GM21515 (cell line): ENCODE measurements at regions not wholly inside any gene's neighbourhood (a gene's known extent, or its start where the extent isn't known, plus 50 kb on each side); places are given as distances from the start of the nearest gene placed in this dataset.
A peak's percentile ranks its signal among the peaks of the same experiment; 100 is the strongest.
"Not testable (repeated sequence)": the region's sequence is repeated elsewhere in the genome, so short reads cannot be mapped to it uniquely, and the experiment has no call there.

ENCODE experiments used
- ATAC-seq: cut with Tn5 transposase; IDR thresholded peaks from one replicate; pipeline ENCODE4 v1.9.1; 2021; ENCODE audit not compliant: unreplicated experiment

DNA sequence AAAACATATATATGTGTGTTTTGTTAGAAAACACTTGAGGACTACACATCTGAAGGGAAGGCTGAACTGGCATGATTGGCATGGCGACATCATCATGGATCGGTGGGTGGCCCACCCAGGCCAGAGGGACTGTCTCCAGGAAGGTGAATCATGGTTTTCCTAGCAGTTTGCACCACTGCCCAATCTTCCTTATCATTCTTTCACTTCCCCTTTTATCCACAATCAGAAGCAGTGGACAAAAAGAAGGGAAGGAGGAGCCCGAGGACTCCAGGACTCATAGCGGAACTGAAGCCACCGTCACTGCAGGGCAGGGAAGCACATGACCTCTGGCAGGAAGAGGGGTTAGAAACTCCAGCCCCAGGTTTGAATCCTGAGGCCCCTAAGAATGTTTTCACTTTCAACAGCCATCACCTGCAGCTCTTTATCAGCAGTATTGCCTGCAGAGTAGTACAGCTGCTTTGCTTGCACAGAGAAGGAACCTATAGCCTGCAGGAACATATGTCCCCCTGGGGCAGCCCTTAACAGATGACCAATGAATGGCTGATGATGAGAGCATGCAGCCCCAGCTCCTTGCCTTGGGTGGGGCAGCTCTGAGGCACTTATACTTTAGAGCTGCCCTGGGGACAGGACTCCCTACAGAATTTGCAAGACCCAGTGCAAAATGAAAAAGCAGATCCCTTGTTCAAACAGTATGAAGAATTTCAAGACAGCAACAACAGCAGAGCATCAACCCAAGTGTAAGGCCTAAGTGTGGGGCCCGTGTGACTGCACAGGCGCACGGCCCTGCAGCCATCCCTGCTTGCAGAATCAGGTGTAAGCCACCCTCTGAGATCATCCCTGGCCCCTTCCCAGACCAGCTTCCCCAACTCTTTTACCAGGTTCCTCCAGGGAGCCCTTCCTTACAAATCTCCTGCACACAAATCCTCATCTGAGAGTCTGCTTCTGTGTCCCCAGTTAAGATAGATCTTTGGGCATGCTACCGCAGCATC is 241.8 kb upstream of the IRF2BP2 start:
- ATAC-seq, result peak; percentile 61

DNA sequence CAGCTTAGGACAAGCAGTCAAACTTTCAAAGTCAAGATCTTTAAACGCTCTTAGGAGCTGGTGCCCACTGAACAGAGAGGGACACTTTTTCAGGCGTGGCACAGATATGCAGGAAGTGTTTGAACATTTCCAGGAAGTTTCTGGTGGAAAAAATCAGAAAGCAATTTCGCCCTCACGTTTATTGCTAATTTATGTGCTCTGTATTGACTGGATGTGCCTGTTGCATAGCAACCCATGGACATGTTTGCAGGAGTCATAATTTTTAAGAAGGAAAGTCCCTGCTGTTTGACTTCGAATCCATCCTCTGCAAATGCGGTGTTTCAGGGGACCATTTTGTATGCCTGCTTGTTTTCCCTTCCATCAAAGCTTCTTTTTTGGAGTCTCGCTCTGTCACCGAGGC is 239.9 kb upstream of the IRF2BP2 start:
- ATAC-seq, result no peak

DNA sequence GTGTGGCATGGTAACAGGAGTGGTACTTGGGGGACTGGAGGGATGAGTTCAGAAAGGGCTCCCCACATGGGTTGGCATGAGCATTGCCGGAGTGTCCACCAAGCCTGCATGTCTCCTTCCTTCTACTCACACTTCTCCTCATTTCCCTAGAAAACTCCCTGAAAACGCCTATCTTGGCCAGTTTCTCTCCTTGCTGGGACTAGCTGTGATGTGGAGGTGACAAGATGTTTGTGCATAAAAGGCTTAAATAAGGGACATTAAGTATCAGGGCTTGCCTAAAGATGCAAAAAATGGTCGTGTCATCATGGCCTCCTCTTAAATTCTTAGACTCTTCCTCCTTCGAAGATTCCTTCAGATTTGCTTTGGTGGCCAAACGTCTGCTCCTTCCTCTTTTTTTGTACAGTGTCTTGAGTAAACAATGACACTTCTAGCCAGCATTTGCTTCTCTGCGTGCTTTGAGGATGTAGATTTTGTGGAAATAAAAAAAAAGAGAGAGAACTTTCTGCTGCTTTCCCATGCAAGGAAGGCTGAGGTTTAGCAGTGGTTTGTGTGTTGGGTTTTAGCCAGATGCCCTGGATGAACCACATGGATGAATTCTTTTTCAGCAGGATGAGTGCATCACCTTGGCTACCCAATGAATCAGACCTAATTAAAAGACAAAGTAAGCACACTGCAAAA is 239.1 kb upstream of the IRF2BP2 start:
- no peak for ATAC-seq

DNA sequence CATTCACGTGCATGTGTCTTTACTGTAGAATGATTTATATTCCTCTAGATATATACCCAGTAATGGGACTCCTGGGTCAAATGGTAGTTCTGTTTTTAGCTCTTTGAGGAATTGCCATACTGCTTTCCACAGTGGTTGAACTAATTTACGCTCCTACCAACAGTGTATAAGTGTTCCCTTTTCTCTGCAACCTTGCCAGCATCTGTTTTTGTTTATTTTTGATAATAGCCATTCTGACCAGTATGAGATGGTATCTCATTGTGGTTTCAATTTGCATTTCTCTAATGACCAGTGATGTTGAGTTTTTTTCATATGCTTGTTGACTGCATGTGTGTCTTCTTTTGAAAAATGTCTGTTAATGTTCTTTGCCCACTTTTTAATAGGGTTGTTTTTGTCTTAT is 236.8 kb upstream of the IRF2BP2 start:
- not testable (repeated sequence) for ATAC-seq

DNA sequence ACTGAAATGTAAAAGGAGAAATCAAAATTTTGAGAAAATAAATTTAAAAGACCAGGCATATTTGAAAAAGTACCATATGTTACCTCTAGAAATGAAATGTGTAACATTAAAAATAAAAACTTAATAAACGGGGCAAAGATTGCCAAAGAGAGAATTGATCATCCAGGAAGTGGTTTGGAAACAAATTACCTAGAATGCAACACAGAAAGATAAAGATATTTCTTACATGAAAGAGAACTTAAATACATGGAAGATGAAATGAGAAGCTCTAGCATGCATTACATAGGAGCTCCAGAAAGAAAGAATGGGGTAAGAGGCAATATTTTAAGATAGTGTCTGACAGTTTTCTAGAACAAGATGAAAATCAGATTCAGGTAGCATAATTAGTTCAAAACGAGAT is 235.9 kb upstream of the IRF2BP2 start:
- ATAC-seq, result no peak

DNA sequence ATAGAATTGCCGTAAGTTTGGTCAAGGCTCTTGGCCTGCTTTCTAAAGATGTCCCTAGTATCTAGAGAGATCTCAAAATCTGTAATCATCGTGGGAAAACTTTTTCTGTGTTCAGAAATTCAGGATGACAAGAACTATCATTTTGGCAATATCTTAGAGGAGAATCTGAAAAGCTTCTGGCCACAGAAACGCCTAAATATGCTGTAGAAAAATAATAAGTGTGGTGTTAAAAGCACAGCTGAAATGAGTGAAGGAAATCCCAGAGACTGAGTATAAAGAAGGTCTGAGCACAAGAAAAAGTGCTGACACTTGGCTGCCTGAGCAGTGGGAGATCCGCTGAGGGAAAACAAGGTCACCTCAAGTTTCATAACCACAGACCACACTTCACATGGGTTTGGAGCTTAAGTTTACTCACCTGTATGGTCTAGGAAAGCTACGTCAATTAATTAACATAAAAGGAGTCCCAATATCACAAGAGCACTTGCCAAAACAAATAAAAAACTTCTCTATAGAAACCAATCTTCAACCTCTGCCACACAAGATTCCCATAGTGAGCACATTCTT is 235.2 kb upstream of the IRF2BP2 start:
- no peak for ATAC-seq

DNA sequence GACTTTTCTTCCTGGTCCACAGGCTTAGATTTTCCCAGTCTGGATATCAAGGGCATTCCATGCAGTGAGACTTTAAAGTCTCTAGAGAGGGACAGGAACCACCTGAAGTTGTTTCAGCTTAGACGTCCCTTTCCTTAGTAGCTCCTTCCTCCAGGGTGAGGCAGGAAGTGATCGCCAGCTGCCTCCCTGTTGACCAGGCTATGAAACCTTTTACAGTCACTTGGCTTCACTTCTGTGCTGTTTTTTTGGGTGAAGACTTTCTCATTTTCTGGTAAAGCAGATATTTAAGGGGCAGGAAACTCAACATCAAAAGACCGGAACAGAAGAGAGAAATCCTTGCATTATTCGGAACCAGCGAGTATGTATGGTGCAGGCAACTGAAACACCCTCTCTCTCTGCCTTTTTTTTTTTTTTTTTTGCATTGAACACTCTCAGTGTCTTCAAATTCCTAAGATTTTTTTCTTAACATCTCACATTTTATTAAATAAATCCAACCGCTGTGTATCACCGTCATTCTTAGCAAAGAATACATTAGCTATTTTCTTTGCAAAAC is 234.6 kb upstream of the IRF2BP2 start:
- ATAC-seq, result no peak

DNA sequence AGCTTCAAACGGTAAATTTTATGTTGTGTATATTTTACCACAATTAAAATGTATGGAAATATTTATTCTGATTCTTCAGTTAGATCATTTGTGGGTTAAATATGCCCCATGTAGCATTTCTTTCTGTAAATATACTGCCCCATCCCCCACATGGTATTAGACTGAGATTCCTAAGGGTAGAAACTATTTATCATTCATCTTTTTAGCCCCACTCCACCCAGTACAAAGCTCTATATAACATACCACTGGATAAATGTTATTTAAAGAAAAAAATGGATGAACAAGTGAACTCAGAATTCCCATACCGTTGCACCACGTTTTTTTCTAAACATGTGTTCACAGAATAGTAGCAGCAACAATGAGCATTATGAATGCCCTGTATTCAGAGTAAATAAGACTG is 234.0 kb upstream of the IRF2BP2 start:
- ATAC-seq, result no peak

DNA sequence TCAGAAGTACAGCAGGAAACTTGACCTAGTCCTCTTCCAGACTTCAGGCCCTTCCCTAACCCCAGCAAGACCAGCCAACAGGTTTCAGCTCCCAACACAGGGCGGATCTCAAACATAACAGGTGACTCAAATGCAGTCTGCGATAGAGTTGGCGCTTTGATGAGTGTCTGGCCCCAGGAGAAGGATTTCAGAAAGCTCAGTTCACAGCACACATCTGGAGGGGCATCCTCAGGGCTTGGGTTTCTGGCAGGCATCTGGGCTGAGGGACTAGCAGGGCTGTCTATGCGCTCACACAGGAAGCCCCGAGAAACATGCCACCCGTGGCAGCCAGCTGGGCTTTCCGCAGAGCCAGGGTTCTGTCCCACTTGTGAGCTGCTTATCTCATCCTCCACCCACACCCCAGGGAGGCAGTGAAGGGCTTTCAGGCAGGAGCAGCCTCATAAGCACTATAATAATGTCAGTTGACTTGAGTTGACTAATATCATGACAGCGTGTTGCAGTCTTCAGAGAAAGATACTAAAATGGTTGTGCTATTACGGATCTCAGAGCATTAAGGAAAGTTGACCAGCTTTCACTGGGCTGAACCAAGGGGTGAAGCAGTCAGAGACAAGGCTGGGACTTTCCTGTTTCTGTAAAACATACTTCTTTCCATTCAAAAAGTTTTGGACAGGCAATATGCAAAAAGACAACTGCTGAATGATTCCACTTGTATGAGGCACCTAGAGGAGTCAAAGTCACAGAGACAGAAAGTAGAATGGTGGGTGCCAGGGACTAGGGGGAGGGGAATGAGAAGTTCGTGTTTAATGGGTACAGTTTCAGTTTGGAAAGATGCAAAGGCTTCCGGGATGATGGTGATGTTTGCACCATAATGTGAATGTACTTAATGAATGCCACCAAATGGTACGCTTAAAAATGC is 233.0 kb upstream of the IRF2BP2 start:
- peak; percentile 57 for ATAC-seq

DNA sequence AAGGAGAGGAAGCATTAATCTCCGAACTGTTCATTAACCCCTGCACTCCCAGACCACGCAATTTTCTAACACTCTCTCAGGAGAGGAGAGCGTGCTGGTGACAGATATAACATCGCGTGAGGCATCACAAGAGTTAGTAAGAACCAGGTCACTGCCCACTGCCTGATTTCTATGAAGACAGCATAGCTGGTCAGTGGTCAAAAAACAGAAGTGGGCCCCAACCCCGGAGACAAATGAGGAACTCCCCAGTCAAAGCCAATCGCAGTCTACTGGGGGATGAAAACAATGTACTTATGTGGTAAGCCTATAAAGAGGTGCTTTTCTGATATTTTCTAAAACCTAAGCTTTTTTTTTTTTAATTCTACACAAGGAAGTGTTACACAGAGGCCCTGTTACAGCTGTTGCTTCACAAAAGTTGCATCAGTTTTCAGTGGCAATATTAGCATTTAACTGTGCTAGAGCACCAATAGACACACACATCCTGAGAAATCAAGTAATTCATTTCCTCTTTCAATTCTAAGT is 231.8 kb upstream of the IRF2BP2 start:
- no peak for ATAC-seq

DNA sequence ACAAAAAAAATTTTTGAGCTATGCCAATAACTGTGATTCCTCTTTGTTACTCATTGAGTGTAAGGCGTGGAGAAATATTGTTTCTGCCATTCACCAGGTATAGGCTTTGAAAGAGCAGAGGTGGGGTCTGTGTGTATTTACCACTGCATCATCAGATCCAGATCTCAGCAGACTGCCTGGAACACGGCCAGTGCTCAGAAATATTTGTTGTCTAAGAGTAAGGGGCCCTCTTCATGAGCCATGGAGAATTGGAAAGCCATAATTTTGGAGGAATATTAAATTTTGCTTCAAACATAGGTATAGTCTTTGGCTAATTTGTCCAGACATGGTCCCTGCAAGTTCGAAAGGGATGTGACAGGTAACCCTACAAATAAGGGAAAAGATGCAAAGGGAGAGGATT is 231.3 kb upstream of the IRF2BP2 start:
- ATAC-seq, result no peak

DNA sequence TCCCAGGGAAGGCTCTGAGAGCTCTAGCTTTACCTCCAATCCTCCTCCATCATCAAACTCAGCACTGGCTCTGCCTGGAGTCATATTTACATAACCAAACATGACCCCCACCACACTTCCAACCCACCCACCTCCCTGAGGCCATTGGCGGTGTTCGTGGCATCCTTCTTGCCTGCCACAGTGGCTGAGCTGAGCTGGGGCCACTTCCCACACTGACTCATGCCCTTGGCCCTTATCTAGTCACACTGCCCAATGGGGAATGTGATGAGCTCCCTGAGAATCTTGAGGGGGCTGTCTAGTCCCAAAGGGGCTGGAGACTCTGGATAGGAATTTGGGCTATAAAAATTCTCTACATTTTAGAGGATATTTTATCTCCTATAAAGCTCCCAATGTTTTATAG is 230.9 kb upstream of the IRF2BP2 start:
- no peak for ATAC-seq

DNA sequence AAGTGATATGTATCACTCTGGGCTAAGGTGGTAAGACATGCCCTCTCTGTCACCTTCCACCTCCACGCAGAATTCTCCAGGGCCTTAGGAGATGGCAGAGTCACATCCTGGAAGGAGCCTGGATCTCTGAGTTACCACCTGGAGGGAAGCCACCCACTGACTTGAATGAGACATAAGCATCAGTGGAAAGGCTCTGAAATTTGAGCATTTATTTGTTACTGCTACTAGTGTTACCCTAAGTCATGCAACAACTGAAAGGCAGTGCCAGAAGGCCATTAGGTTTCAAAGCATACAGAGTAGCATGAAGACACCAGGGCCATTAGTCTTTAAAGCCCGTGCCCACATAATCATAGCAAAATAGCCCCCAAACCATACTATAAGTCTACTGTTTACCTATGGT is 230.3 kb upstream of the IRF2BP2 start:
- no peak for ATAC-seq

DNA sequence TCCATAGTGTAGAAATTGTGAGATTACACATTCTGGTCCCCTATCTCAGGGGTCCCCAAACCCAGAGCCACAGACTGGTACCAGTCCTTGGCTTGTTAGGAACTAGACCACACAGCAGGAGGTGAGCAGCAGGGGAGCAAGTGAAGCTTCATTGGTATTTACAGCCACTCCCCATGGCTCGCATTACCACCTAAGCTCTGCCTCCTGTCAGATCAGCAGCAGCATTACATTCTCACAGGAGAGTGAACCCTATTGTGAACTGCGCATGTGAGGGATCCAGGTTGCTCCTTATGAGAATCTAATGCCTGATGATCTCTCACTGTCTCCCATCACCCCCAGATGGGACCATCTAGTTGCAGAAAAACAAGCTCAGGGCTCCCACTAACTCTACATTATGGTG is 229.7 kb upstream of the IRF2BP2 start:
- ATAC-seq, result no peak

DNA sequence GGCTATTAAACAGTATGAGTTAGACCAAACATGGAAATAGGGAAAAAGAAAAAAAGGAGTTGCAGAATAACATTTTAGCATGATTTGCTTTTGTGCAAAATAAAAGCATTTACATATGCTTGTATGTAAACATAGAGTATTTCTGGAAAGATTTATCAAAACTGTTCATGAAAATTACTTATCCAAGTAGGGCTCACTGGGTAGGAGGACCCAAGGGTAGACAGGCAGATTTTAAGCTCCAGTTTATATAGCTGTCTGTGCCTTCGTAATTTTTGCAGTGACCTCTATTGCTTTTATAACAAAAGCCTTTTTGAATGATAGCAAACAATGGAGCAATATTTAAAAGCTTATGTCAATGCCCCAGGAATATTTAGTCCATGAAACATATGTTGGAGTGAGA is 228.8 kb upstream of the IRF2BP2 start:
- ATAC-seq, result no peak

DNA sequence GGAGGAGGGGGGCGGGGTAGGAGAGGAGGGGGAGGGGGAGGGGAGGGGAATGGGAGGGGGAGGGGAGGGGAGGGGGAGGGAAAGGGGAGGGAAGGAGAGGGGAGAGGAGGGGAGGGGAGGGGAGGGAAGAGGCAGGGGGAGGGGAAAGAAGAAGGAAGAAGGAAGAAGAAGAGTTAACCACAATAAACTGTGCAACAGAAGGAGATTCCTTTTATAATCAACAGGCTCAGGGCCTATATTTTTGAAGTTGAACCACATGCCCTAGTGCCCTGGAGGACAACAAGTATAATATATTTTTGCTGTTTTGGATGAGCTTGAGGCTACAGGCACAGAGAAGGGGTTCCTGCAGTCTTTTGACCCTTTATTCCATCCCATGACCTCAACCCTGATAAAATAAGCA is 228.2 kb upstream of the IRF2BP2 start:
- no peak for ATAC-seq

DNA sequence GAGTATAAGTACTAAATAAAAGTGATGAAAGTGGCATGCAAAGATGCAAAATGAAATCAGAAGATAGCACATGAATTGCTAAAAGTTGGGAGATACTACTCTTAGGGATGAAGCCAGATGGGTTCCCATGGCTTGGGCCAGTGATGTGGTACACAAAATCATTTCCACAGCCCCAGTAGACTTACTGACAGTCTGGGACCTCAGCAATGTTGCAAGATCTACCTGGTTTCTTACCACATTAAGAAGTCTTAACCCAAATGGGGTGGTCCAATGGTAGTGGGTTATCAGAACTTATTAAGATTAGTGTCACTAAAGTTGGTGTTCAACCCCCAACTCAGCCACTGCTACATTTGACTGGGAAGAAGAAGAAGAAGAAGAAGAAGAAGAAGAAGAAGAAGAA is 227.7 kb upstream of the IRF2BP2 start:
- ATAC-seq, result no peak

DNA sequence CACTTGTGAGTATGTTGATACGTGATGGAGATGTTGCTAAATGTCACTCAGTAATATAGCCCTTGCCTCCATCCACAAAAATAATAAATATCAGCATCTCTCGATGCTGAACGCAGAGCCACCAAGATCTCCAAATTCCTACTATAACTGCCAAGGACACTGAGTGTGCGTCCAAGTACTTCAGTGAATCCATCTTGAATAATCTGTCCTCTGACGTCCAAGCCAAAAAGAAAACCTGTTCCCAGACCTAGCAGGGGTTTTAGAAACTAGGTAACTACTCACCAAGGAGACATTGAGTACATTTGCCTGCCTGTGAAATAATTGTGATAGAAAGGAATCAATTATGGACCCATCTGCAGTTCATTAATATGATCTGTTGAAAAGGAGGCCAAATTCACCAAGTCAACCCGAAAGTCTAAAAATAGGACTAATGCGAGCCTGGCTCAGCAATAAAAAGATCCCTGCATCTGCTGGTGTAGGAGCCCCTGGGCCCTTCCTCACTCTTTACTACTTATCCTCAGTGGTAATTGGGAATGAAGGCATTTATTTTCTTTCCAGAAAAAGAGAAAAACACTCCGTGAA is 226.9 kb upstream of the IRF2BP2 start:
- no peak for ATAC-seq

DNA sequence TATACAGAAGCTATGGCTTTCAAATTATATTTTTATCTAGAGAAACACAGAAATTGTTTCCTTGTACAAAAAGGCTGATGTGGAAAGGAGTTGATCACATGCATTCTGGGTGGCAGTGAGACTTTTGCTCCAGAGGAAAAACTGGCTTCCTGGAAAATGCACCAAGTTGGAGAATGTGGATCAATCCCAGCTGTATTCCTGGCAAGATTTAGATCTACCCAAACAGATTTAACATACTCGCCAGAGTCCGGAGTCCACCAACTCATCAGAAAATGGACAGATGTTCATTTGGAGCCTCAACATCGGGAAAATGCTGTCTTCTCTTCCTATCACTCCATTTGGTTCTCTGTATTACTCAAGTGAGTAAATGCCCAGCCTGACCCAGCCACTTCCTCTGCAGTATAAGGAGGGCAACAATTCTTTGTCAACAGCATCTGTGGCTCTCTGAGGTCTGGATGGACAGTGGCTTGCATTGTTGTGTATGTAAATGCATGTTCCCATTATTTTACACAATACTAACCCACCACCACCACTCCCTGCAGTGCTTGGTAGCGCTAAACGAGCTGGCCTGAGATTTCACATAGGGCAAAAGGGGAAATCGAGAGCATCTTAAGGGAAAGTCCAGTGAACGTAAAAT is 226.2 kb upstream of the IRF2BP2 start:
- ATAC-seq, result no peak

DNA sequence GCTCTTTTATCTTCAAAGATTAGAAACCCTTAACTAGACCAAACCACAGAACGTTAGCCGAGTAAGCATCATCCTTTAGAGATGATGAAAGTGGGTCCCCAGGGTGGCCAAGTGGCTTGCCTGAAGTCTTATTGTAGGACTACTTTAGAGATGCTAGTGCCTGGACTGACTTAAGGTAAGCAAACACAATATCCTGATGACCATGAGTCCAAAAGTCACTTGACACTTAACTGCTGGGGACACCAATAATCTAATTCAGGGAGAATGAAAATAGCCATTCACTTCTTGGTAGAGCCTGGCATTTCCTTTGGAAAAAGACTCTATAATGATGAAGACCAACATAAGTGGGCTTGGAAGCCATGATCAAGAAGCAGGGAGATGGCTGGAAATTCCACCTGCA is 225.3 kb upstream of the IRF2BP2 start:
- no peak for ATAC-seq
